GM18520 (cell line): ENCODE measurements at regions not wholly inside any gene's neighbourhood (a gene's known extent, or its start where the extent isn't known, plus 50 kb on each side); places are given as distances from the start of the nearest gene placed in this dataset.
"Not testable (repeated sequence)": the region's sequence is repeated elsewhere in the genome, so short reads cannot be mapped to it uniquely, and the experiment has no call there.

Source experiments
- ATAC-seq: cut with Tn5 transposase; IDR thresholded peaks from one replicate; pipeline ENCODE4 v1.9.1; 2021; ENCODE audit not compliant: unreplicated experiment

DNA sequence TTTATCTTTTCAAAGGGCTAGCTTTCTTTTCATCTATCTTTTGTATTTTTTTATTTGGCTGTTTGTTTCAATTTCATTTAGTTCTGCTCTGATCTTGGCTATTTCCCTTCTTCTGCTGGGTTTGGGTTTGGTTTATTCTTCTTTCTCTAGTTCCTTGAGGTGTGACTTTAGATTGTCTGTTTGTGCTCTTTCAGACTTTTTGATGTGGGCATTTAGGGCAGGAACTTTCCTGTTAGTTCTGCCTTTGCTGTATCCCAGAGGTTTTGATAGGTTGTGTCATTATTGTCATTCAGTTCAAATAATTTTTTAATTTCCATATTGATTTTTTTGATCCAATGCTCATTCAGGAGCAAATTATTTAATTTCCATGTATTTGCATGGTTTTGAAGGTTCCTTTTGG, 325.0 kb downstream of the PTPRC start:
- ATAC-seq: not testable (repeated sequence)

DNA sequence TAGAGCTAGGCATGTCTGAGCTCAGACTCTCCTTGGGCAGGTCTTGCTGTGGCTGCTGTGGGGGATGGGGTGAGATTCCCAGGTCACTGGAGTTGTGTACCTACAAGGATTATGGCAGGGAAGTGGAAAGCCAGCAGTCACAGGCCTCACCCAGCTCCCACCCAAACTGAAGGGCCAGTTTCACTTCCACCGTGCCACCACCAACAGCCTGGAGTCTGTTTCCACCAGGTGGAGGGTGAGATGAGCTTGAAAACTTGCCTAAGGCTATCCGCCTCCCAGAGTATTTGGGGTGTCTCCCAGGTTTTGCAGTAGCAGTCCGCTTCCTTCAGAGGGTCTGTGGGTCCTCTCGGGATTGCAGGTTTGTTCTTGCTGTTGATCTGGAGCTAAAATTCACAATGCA, 327.7 kb downstream of the PTPRC start:
- ATAC-seq: no peak

DNA sequence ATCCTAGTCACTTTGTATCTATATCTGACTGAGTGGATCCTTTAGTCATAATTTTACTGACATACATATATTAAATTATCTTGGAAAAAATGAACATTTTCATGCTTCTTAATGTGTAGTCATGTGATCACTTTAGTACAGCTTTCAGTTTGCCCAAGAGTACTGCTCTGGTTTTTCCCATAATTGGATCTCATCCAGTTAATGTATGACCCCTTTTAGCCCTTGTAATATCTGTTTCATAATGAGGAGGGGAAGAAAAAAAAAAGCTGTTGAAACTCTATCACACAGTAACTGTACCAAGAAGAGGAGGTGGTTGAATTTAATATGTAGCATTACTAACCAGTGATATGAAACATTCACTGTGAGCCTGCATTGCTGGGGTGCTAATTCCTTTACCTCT, 328.7 kb downstream of the PTPRC start:
- no peak for ATAC-seq

DNA sequence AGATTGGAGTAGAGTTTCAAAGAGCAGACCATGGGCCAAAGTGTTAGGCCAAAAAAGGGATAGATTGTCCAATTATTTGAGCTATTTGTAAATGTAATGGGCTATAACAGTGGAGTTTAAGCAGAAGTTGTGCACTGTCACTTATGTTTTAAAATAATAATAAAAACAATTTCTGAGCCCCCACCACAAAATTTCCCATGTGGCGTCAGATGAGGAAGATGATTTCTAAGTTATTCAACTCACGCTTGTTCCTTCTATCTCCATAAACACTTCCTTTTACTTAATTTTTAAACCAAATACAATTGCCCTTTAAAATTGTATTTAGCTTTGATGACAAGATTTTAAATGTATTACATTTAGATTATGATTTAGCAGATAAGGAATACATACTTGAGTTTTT, 330.0 kb downstream of the PTPRC start:
- ATAC-seq: no peak

DNA sequence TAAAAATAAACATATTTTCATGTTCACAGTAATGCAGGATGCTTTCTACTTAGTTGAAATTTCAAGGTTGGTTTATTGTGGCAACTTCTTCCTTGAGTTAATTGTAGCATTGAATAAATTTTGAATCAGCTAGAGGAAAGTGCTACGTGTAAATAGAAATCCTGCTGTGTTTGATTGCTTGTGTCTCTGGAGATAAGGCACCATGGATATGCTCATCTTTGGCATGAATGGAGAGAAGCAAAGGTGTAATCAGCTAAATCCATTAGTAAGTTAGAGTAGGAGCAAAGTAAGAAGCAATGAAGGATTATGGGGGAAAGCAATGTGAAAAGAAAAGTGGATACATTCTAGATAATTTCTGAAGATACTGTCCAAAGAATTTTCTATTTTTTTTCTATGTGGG, 331.1 kb downstream of the PTPRC start:
- no peak for ATAC-seq

DNA sequence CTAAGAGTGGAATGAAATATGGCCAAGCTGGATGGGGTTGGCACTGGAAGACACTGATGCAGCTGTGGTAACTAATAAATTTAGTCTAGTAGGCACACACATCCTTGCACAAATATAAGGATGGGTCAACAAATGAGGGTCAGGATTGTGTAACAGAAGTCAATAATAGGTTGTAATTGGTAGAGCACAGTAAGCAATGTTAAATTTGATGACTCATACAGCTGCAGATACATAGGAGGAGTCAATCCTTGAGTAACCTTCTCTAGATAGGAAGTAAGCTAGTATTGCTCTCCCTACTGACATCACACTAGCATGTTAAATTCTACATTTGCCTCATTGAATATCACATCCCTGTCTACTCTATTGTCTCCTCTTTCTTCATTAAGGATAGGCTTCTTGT, 332.1 kb downstream of the PTPRC start:
- ATAC-seq: no peak

DNA sequence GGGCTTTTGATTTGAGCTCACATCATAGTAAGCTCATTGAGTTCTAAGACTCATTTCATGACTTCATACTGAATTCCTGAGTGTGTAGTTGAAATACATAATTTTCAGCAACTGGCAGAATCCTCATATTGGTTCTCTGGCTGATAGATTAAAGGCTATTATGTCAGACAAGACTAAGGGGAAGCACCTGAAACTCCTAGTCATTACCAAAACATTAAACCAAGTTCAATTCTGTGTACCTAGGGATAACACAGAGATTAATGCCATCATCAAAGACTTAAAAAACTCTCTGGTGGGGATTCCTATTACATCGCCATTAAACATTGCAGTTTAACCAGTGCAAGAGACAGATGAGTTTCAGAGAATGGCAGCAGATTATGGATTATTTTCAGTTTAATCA, 339.1 kb downstream of the PTPRC start:
- ATAC-seq: no peak

DNA sequence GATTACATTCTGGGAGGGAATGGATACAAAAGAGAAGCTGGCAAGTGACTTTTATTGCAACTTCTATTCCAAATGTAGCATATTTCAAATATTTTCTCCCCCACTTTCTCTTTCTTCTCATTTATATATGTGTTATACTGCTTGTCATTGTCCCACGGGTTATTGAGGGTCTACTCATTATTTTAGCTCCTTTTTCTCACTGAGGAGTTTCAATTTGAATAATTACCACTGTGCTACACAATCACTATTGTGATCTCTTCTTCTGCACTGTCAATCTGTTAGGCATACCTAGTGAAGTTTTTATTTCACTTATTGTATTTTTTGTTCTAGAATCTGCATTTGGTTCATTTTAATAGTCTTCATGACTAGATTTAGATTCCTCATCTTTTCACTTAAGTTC, 339.7 kb downstream of the PTPRC start:
- no peak for ATAC-seq

DNA sequence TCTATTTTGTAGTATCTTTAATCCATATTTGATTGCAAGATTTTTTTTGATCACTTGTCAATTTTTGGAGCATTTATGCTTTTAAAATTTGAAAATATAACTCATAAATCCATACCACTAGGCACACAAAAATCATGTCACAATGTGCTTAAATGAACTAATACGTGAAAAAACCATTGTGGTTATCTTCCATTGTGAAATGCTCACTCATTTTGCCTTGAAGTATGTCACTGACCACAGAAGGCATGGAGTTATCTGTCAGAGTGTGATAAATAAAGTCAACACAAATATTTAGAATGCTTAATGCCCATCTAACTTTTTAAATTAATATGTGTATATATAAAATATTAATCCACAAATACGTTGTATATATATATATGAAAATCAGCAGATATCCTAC, 347.2 kb downstream of the PTPRC start:
- no peak for ATAC-seq

DNA sequence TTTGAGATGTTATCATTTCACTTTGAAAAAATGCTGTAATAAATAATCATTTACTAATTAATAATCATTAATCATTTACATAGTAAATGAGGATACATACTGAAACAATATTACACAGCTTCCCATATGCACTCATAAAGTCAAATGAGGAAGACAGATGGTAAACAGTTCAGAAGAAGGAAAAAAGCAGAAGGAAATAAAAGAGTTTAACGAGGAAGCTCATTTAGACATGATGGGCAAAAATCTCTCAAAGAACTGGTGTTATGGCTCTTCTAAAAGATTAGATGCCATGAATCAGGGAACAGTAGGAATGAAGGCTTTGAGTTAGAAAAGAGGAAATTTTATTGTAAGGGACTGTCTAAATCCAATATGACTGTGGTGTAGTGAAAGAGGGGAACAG, 347.6 kb downstream of the PTPRC start:
- ATAC-seq: no peak

DNA sequence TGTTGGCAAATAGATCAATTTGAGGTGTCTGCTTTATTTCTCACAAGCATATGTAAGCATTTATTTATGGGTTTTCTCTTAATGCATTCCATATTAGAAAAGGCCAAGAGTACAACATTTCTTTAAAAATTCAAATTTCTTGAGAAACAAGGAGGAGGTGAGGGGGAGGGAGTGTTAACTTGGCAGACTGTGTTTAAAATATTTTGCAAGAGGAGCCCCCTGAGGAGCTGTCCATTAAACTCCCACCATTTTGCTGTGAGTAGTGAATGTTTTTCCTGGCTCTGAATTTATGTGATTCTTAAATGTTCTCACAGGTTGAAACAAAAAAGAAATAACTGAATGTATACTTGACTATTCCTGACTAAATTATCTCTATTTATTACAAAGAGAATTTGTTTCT, 363.8 kb downstream of the PTPRC start:
- ATAC-seq: no peak

DNA sequence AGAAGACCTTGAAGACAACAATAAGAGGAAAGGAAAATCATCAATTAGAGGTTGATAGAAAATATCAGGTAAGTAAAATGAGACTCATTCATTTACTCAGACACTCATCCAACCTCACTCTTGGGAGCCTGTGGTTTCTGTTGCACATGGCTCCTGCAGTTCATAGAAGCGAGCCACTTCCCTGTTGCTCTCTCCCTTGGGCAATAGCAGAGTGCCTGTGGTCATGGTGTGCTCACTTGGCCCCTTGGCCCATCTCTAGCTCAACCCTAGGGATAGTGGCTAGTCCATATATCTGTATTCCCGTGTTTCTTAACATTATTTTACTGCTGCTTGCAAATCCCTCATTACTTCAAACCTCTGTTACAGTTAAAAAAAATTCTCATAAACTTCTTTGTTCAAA, 368.6 kb downstream of the PTPRC start:
- no peak for ATAC-seq

DNA sequence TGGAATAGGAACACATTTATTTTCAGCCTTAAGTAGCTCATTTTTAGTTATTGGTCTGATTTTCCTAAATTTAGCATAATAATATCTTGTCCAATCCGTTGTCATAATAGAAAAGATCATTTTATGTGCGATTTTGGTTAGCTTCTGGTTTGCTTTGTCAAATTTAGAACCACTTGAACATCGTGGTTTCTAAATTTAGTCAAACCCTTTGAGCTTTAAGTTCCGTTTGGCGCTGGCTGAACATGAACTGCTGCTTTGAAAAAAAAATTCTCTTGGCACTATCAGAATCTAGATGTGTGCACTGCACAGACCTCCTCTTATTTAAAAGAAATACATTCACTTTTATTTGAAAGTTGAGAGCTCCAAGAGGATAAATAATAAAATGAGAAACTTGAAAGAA, 370.6 kb downstream of the PTPRC start:
- ATAC-seq: no peak

DNA sequence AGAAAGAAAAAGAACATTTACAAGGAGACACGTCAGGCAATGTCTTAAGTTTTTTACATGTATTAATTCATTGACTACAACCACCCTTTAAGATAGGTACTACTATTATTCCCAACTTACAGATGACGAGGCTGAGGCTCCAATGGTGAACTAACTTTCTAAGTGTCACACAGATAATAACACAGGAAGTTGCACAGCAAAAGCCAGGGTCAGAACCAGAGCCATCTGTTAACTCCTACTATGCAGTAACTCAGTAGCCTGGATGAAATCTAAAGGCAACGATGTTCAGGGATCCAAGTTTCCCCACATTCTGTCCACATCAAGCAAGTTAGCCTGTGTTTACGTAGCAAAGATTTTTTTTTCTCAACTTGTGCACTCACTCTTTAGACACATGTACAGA, 371.7 kb downstream of the PTPRC start:
- no peak for ATAC-seq

DNA sequence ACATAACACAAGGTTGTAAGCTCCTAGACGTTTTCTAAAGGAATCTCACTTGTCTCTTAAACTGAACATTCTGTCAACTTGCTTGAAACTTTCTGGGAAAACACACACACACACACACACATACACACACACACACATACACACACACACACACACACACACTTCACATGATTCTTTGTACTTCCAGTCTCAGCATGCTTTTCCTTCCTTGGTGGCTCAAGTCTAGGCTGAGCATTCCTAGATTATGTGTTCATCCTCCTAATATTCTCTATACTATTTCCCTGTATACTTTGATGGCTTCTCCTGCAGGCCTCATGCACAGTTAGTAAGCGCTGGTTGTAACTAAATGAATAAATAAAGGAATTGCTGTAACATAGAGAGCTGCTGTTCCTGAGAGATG, 372.1 kb downstream of the PTPRC start:
- ATAC-seq: no peak

DNA sequence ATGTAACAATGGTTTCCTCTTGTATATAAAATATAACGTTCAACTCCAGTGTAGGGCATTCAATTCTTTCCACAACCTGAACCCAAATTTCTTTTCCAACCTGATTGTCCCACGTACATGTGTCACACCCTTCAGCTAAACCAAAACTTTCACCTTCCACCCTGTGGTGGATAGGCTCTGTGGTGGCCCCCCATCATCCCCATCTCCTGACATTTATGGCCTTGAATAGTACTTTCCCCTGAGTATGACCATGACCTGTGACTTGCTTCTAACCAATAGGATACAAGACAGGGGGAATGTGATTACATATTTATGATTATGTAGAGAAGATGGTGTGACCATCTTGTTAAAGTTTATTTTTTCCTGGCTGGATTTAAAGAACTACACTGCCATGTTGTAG, 377.0 kb downstream of the PTPRC start:
- ATAC-seq: no peak

DNA sequence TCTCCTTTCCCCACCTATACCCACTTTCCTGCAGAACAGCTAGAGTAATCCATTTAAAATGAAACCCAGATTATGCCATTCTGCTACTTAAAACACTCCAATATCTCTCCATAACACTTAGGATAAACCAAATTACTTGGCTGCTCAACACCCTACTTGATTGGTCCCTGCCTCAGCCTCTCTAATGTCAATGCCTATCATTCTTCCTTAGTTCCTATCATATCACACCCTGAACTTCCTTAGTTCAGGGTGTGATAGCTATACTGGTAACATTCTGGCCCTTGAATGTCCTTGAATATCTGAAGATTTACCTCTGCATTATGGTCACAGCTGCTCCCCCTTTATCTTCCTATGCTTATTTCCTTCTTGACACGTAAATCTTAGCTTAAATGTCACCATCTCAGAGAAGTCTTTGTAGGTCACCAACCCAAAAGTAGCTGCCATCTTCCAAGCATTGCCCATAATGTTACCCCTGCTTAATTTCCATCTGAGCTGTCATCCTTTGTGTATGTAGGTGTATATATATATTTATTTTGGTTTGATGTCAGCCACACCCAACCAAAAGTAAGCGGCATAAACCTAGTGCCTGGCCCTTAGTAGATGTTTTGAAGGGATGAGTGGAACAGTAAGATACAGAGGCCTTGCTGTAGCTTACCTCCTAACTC, 379.8 kb downstream of the PTPRC start:
- ATAC-seq: no peak

DNA sequence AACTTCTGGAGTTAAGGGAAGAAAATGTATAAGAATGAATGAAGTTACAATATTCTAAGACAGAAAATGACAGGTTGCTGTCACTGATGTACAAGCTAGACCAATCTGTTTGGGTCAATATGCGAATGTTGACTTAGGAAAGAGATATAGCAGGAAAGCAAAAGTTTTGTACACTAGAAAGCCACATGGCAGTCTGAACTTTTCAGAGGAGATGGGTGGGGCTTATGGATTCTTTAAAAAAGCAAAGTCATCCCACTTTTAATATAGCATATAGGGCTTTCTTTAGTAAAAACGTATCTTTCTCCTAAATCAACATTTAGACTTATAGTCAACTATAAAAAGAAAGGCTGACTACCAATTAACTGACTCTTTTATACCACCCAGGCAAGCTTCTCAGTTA, 381.2 kb downstream of the PTPRC start:
- no peak for ATAC-seq

DNA sequence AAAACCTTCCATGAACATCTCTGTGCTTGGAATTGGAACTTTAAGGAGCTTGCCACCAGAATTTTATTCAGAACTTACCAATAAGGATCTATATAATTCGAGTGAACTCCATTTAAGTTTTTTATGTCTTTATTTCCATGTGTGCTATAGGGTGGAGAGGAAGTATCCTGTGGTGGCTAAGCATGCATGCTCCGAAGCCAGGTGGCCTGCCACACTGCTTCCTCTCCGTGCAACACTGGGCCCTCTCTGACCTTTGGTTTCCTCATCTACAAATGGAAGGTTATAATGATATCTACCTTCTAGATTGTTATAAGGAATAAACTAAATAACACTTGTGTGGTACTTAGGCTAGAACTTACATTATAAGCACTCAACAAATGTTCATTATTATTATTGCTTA, 382.1 kb downstream of the PTPRC start:
- ATAC-seq: no peak

DNA sequence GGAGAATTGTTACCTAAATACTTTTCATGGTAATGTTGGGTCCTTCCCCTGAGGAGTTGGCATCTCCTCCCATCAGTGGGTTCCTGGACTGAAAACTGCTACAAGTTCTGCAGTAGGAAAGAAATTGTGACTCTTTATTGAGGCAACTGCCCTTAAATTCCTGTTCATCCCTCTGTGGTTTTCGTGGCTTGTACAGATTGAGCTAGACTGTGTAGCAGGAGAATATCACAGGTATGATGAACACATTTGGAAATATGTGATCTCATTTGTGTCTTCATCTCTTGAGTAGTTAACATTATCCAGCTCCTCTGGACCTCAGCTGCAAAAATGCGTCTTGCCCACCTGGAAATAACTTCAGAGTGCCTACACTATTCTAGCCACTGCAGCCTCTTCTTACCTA, 390.6 kb downstream of the PTPRC start:
- no peak for ATAC-seq

DNA sequence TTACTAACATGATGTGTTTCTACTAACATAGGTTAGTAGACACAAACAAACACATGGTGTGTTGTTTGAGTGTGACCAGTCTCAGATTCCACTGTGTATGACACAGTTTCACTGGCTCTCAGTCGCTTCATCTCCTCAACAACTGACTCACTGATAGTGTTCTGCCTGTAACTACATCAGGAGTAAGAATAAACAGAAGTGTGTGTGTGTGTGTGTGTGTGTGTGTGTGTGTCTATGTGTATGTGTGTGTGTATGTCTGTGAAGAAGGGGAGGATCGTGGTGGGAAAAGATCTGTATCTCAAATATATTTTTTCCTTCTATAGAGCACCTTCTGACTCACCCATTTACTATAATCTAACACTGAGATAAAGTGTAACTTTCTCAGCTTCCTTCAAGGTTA, 391.0 kb downstream of the PTPRC start:
- no peak for ATAC-seq

DNA sequence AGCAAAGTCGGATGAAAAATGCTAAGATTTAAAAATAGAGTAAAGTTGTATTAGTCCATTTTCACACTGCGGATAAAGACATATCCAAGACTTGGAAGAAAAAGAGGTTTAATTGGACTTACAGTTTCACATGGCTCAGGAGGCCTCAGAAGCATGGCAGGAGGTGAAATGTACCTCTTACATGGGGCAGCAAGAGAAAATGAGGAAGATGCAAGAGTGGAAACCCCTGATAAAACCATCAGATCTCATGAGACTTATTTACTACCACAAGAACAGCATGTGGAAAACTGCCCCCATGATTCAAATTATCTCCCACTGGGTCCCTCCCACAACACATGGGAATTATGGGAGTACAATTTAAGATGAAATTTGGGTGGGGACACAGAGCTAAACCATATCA, 391.7 kb downstream of the PTPRC start:
- not testable (repeated sequence) for ATAC-seq

DNA sequence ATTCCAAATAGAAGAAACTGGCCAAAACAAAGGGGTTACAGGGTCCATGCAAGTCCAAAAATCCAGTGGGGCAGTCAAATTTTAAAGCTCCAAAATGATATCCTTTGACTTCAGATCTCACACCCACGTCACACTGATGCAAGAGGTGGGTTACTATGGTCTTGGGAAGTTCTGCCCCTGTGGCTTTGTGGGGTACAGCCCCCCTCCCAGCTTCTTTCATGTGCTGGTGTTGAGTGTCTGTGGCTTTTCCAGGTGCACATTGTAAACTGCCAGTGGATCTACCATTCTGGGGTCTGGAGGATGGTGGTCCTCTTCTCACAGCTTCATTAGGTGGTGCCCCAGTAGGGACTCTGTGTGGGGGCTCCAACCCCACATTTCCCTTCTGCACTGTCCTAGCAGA, 392.3 kb downstream of the PTPRC start:
- not testable (repeated sequence) for ATAC-seq

DNA sequence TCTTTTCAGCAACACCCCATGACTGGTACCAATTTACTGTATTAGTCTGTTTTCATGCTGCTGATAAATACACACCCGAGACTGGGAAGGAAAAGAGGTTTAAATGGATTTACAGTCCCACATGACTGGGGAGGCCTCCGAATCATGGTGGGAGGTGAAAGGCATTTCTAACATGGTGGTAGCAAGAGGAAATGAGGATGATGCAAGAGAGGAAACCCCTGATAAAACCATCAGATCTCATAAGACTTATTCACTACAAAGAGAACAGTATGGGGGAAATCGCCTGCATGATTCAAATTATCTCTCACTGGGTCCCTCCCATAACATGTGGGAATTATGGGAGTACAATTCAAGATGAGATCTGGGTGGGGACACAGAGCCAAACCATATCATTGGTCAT, 393.6 kb downstream of the PTPRC start:
- ATAC-seq: not testable (repeated sequence)
